ENCODE measurements at regions not wholly inside any gene's neighbourhood (a gene's known extent, or its start where the extent isn't known, plus 50 kb on each side); places are given as distances from the start of the nearest gene placed in this dataset.
A peak's percentile ranks its signal among the peaks of the same experiment; 100 is the strongest.

DNA sequence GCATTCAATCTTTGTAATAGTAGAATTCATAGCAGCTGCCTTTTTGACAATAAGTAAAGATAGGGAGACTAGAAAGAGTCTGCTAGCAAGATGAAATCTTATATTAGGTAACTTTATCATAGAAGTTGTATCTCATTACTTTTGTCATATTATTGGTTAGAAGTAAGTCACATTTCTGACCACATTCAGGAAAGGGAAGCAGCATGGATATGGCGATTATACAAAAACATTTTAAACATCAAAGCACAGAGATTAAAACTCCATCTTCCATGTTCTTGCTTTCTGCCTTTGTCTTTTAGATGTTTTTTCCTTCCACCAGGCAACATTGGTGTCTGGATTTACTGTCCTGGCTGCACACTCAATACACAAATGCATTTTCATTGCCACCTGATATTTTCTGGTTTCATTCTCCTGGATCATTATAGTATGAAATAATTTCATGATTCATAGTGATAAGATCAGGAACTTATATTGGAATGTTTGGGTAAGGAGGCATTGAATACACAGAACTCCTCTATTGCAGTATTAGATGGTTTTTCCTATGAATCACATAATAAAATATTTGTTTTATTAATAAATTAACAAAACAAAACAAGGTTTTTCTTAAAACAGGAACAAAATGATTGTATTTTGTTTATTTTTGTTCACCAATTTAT is 1460.3 kb upstream of the CADM2 start:
- DNase-seq (ENCODE audit: low read depth, low spot score): no peak
- in situ Hi-C loops (cut with HindIII; ENCODE audit: low pct_unique_long_range_greater_than_20kb, low sequenced_read_pairs): no loop called here

DNA sequence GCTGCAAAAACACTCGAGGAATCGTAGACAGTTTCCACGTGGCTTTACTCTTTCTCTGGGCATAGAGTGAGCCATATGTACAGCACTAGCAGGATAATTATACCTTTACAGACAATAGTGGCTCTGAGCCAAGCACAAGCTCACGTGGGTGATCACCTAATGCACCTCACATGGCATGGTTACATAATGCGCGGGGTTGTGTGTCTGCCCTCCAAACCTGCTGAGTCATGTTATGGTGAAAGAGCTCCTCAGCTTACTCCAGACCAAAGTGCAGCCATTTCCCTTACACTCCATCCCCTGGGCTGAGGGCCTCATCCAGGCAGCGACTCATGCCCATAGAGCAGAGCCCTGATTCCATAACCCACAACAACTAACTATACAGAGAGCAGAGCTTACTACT is 1458.4 kb upstream of the CADM2 start:
- in situ Hi-C loops (cut with HindIII; ENCODE audit: low pct_unique_long_range_greater_than_20kb, low sequenced_read_pairs): no loop called here
- no peak for DNase-seq (ENCODE audit: low read depth, low spot score)

DNA sequence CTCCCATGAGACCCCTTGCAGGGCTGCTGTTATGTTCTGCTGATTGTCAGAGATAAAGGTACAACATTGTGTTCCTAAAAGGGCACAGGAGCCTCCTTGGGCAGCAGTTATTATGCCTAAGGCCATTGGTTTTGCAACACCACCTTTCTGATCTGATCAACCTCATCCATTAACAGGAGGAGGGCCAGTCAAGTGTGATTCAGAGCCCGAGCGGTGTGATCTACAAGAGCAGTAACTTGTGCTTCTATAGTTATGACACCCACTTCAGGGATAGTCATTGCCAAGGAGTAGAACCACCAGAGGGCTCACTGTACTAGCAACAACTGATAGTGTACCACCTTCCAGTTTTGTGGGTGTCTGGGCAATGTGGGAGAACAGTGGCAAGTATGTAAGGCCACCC is 1457.9 kb upstream of the CADM2 start:
- in situ Hi-C loops (cut with HindIII; ENCODE audit: low pct_unique_long_range_greater_than_20kb, low sequenced_read_pairs): no loop called here
- no peak for DNase-seq (ENCODE audit: low read depth, low spot score)

DNA sequence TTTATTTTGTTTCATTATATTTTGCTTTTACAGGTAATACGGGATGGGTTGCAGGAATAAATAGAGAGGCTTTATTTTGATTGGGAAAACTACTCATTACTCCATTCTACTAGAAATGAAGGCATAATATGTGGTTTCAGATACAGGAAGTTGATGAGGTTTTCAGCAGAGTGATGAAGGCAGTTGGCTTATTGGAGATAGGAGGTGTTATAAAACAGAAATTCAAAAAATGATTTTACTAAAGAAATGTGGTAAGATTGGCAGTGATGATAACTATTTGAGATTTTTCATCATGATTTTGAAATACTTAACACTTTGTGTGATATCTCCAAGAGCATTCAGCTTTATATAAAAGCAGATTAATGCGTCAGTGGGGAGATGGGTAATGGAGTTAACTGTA is 1445.7 kb upstream of the CADM2 start:
- no peak for DNase-seq (ENCODE audit: low read depth, low spot score)
- in situ Hi-C loops (cut with HindIII; ENCODE audit: low pct_unique_long_range_greater_than_20kb, low sequenced_read_pairs): no loop called here

DNA sequence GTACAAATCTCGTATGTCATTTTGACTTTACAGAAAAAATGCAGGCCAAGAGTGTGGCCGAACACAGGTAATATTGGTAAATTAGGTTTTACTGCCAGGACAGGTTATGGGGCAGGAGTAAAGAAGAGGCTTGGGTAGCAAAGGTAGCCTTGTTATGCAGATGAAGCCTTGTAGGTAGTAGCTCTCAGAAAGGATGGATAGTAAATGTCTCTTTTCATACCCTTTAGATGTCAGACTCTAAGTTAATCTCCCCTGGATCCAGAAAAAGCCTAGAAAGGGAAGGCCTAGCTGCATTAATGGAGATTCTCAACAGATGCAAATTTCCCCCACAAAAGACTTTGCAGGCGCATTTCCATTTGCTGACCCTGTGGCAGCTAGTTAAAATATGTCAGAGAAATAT is 1445.1 kb upstream of the CADM2 start:
- in situ Hi-C loops (cut with HindIII; ENCODE audit: low pct_unique_long_range_greater_than_20kb, low sequenced_read_pairs): no loop called here
- DNase-seq (ENCODE audit: low read depth, low spot score): no peak

DNA sequence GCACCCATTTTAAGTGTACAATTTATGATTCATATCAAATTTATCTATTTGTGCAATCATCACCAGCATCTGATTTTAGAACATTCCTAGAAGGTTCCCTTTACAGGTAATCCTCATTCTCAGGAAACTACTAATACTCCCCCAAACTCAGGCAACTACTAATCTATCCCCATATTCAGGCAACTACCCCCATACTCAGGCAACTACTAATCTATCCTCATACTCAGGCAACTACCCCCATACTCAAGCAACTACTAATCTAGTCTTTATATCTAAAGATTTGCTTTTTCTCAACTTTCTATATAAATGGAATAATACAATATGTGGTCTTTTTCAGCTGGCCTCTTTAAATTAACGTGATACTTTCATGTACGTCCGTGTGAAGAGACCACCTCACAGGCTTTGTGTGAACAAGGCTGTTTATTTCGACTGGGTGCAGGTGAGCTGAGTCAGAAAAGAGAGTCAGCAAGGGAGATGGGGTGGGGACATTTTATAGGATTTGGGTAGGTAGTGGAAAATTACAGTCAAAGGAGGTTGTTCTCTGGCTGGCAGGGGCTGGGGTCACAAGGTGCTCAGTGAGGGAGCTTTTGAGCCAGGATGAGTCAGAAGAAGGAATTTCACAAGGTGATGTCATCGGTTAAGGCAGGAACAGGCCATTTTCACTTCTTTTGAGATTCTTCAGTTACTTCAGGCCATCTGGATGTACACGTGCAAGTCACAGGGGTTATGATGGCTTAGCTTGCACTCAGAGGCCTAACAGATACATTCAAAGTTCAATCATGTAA is 1444.5 kb upstream of the CADM2 start:
- peak; percentile 18 for DNase-seq (ENCODE audit: low read depth, low spot score)
- in situ Hi-C loops (cut with HindIII; ENCODE audit: low pct_unique_long_range_greater_than_20kb, low sequenced_read_pairs): no loop called here

DNA sequence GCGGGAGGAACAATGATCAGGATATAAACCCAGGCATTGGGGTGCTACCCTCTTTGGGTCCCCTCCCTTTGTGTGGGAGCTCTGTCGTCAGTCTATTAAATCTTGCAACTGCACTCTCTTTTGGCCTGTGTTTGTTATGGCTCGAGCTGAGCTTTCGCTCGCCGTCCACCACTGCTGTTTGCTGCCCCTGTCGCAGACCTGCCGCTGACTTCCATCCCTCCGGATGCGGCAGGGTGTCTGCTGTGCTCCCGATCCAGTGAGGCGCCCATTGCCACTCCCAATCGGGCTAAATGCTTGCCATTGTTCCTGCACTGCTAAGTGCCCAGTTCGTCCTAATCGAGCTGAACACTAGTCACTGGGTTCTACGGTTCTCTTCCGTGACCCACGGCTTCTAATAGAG is 1443.7 kb upstream of the CADM2 start:
- in situ Hi-C loops (cut with HindIII; ENCODE audit: low pct_unique_long_range_greater_than_20kb, low sequenced_read_pairs): no loop called here
- DNase-seq (ENCODE audit: low read depth, low spot score): no peak

DNA sequence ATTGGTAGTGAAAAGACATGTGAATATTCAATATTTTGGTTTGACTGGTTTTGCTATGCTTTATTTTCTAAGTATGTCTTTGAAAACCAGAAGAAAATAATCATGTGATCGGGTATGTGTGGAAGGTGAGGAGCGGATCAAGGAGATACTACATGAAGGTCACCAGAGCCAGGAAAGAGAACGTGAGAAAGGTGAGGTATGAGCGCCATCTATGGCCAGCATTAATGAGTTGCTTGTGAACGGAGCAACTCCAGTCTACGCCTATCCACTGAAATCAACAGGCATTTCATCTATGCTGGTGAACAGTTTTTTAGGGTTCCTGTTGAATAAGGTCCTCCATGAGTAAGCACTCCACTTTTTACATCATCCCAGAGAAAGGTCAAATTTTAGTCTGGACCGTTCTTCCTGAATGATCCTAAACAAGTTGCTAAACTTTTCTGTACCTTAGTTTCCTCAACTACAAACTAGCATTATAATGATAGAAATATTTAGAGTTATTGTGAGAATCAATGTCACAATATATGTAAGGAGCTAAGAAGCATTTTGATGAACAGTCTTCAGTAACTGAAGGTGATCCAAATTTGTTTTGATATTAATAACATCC is 1435.2 kb upstream of the CADM2 start:
- in situ Hi-C loops (cut with HindIII; ENCODE audit: low pct_unique_long_range_greater_than_20kb, low sequenced_read_pairs): no loop called here

DNA sequence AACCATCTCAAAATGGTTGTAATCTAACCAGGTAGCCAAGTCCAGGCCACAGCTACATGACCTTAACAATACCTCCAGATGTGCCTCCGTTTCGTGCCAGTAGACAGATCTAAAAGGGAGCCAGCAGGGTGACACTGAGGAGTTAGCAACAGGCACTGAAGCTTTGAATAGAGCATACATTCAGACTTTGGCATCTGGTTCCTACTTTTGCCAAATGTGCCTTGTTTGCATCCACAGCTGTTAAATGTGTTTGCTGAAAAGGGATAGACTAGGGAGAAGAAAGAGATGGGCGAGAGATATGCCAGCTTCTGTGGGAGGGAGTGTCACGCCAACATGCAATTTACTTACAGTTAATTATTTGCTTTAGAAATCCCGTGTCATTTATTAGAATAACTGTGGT is 1433.9 kb upstream of the CADM2 start:
- in situ Hi-C loops (cut with HindIII; ENCODE audit: low pct_unique_long_range_greater_than_20kb, low sequenced_read_pairs): no loop called here
- DNase-seq (ENCODE audit: low read depth, low spot score): no peak

More for the DNA sequence above, 1435.2 kb upstream of the CADM2 start:
- peak; percentile 82 for DNase-seq (ENCODE audit: low read depth, low spot score)

DNA sequence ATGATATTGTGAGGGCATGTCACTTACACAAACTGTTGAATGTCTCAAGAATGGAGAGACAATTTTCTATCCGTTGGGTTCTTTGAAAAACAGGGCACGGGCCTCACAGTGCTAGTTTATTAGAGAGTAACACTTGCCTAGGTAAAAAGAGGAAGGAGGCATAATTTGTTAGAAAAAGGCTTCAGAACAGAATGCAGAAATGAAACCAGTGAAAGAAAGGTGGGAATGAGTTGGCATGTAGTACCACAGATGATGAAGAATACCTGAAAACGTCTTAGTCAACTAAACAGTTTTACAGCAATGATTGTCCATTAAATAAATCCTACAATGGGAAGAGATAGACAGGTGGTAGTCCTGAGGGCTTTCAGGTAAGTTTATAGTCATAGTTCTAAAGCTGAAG is 1399.7 kb upstream of the CADM2 start:
- DNase-seq (ENCODE audit: low read depth, low spot score): no peak
- in situ Hi-C loops (cut with HindIII; ENCODE audit: low pct_unique_long_range_greater_than_20kb, low sequenced_read_pairs): no loop called here

DNA sequence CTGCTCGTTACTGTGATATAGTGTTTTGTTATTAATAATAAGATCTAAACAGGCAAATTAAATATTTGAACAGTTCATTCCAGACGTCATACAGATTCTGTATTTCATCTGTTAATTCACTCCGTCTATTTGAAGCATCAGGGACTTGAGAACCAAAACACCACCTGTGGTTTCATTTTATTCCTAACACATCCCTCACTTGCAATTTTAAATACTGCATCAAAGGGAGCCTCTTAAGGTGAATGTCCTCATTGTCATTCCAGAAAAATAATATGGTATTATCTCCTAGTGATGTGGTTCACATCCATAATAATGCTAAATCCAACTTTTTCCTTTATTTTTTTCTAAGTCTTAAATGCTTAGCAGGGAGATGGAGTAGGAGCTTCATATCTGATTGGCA is 1390.9 kb upstream of the CADM2 start:
- DNase-seq (ENCODE audit: low read depth, low spot score): no peak
- in situ Hi-C loops (cut with HindIII; ENCODE audit: low pct_unique_long_range_greater_than_20kb, low sequenced_read_pairs): no loop called here

DNA sequence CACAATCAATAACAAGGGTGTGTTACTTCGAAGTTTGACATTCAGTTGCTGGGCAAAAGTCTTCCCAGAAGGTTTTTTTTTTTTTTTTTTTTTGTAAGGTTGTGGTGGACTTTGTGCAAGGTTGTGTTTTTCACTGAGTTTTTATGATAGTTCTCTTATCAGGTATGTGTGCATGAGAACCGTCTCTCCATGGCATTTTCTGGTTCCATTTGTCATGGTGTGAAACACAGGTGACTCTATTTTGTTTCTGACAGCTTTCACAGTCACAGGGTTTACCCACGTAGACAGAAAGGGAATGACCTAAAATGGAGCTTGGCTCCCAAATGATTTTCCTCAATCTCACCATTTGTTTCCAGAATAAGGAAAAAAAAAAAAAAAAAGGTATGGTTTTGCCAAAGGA is 1377.2 kb upstream of the CADM2 start:
- in situ Hi-C loops (cut with HindIII; ENCODE audit: low pct_unique_long_range_greater_than_20kb, low sequenced_read_pairs): no loop called here
- no peak for DNase-seq (ENCODE audit: low read depth, low spot score)

DNA sequence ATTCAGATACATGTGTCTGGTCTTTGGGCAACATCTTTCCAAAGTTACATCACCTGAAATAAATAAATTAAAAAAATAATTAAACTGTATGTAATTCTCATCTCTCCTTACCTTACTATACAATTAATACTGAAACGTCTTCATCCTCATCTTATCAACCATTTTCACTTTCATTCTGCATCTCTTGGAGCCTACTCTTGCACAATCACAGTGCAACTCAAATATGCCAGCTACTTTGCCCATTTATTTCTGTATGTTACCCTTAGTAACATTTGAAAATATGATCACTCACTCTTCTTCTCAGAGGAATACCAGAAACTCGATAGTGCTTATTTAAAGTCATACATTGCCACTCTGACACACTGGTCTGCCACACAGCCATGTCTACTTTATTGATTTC is 1357.1 kb upstream of the CADM2 start:
- in situ Hi-C loops (cut with HindIII; ENCODE audit: low pct_unique_long_range_greater_than_20kb, low sequenced_read_pairs): no loop called here

DNA sequence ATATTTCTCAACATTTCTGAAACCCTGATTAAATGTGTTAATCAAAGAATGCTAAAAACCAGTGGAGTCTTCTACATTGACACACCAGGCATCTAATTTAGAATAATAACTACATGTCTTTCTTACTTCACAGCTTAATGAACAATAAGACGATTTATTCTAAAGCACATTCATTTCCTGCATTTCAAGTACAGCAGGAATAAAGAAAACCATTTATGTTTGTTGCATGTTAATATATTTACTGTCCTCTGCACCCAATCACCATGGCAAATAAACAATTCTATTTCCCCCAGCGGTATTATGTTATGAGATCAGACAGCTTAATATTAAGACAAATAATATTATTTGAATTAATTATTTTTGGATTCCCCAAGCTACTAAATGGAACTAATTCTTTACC is 1336.3 kb upstream of the CADM2 start:
- DNase-seq (ENCODE audit: low read depth, low spot score): peak; percentile 40
- in situ Hi-C loops (cut with HindIII; ENCODE audit: low pct_unique_long_range_greater_than_20kb, low sequenced_read_pairs): no loop called here

More for the DNA sequence above, 1357.1 kb upstream of the CADM2 start:
- DNase-seq (ENCODE audit: low read depth, low spot score): no peak

DNA sequence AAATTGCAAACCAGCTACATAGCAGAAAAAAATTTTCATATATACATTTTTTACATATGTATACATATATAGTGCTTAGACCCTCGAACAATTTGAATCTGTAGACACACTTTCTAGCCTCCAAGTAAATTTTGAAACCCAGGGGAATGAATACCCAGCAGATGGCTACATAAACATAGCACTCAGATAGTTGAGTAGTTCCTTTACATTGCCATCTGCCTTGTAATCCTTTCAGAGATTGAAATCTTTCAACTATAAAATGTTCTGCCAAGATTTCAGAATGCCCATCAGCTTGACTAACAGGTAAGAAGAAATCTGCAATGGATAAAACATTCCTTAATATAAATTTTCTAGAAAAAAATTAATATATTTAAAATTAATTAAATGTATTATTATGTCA is 1333.5 kb upstream of the CADM2 start:
- DNase-seq (ENCODE audit: low read depth, low spot score): no peak
- in situ Hi-C loops (cut with HindIII; ENCODE audit: low pct_unique_long_range_greater_than_20kb, low sequenced_read_pairs): no loop called here

DNA sequence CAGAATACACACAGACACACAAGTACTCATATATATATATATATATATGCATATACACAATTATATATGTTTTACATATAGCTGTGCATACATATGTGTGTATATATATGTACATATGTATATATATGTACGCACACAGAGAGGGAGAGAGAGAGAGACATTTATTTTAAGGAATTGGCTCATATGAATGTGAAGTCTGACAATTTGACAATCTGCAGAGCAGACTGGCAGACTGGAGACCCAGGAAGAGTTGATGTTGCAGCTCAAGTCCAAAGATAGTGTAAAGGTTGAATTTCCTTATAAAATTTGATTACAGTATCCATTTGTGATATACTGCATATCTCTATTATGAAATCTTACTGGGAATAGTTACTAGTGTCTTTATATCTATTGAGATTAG is 1330.3 kb upstream of the CADM2 start:
- in situ Hi-C loops (cut with HindIII; ENCODE audit: low pct_unique_long_range_greater_than_20kb, low sequenced_read_pairs): no loop called here
- no peak for DNase-seq (ENCODE audit: low read depth, low spot score)

DNA sequence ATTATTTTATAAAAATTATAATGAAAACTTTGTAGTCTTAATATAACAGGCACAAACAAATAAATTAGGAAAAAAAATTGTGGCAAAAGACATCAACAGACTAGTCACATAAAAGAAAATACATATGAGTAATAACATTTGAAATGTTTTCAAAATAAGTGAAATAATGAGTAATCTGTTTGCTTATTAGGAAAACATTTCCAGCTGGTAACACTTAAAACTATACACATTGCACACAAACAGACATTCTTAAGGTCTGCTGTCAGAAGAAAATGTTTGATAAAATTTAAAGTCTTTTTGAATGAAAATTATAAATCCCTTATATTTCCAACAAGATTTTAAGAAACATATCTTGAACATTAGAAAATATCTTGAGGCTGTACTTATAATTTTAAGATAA is 1326.3 kb upstream of the CADM2 start:
- in situ Hi-C loops (cut with HindIII; ENCODE audit: low pct_unique_long_range_greater_than_20kb, low sequenced_read_pairs): no loop called here
- DNase-seq (ENCODE audit: low read depth, low spot score): no peak

DNA sequence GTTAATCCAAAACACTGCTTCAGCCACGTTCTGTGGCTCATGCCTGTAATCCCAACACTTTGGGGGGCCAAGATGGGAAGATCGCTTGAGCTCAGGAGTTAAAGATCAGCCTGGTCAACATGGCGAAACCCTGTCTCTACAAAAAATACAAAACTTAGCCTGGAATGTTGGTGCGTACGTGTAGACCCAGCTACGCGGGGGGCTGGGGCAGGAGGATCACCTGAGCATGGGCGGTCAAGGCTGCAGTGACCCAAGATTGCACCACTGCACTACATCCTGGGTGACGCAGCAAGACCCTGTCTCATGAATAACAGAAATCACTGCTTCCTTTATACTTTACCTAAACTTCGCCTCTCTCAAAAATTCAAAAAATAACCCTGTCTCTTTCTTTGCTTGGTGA is 1325.0 kb upstream of the CADM2 start:
- in situ Hi-C loops (cut with HindIII; ENCODE audit: low pct_unique_long_range_greater_than_20kb, low sequenced_read_pairs): no loop called here
- no peak for DNase-seq (ENCODE audit: low read depth, low spot score)

DNA sequence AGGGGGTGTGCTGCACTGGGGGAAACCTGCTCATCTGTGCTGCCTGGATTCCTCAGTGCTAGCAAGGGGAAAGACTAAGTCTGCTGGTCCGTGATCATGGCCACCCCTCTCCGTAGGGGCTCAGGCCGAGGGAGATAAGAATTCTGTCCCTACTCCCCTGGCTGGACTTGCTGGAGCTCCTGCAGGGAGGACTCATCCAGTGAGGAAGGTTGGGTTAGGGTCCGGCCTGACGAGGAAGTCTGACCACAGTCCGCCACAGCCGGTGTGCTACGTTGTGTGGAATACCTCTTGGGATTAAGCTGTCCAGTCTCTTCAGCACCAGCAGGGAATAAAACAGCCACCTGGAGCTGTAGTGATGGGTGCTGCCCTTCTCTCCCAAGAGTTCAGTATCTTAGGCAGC is 1309.1 kb upstream of the CADM2 start:
- DNase-seq (ENCODE audit: low read depth, low spot score): no peak
- in situ Hi-C loops (cut with HindIII; ENCODE audit: low pct_unique_long_range_greater_than_20kb, low sequenced_read_pairs): no loop called here
